Panc1 (cell line): ENCODE measurements at regions not wholly inside any gene's neighbourhood (a gene's known extent, or its start where the extent isn't known, plus 50 kb on each side); places are given as distances from the start of the nearest gene placed in this dataset.

Source experiments
- ATAC-seq: fragments of 200-7000 bp; cut with Tn5 transposase; 2 replicates; pipeline ENCODE4 v1.9.1; 2020; ENCODE audit warnings: mild to moderate bottlenecking, moderate library complexity
- BruUV-seq: library from RNA; stranded (reverse); fragments of 400-500 nt; replicated peaks from 2 replicates; lab custom pipeline; 2021; lab: Mats Ljungman, UMichigan
- CTCF ChIA-PET: fragments of 300-600 bp; sonication (Branson Sonifier 250); formaldehyde crosslinking; loops from one replicate; lab custom pipeline; 2022; ENCODE audit warnings: antibody characterized with exemption; lab: Charles Lee
- POLR2A ChIA-PET: fragments of 300-600 bp; sonication (Branson Sonifier 250); formaldehyde crosslinking; loops from one replicate; lab custom pipeline; 2022; ENCODE audit warnings: antibody characterized with exemption; lab: Charles Lee
- DNase-seq: peaks from one replicate; pipeline ENCODE4 v3.0.0-alpha.2; 2010; ENCODE audit warnings: low read depth, low spot score
- H3K27ac ChIP-seq: 2 replicates; pipeline ENCODE4 v1.5.1; 2011; ENCODE audit warnings: mild to moderate bottlenecking, low read length, inconsistent platforms
- H3K27me3 ChIP-seq: fragments of 200-500 bp; sonication (Bioruptor generic); 2 replicates; pipeline ENCODE4 v1.6.0; 2014; ENCODE audit warnings: low read length, inconsistent platforms; ENCODE audit not compliant: control insufficient read depth, insufficient read depth
- H3K36me3 ChIP-seq: fragments of 200-500 bp; sonication (Bioruptor generic); 2 replicates; pipeline ENCODE4 v1.5.1; 2014; ENCODE audit warnings: inconsistent platforms, mild to moderate bottlenecking, low read length, moderate library complexity; ENCODE audit not compliant: control insufficient read depth, insufficient read depth
- H3K4me1 ChIP-seq: 2 replicates; pipeline ENCODE4 v1.5.1; 2011; ENCODE audit warnings: inconsistent platforms, mild to moderate bottlenecking, low read length, moderate library complexity; ENCODE audit not compliant: control insufficient read depth, insufficient read depth
- H3K4me3 ChIP-seq, 2 experiments: 2 replicates each; pipeline ENCODE4 v1.5.1; 2011 to 2012; ENCODE audit warnings: low read depth in 2 of 2, low read length in 2 of 2, mild to moderate bottlenecking in 2 of 2, inconsistent platforms in 1 of 2, moderate library complexity in 1 of 2
- H3K9me3 ChIP-seq: fragments of 200-500 bp; sonication (Bioruptor generic); 2 replicates; pipeline ENCODE4 v1.5.1; 2014; ENCODE audit warnings: low read depth, mild to moderate bottlenecking, inconsistent platforms, low read length, moderate library complexity; ENCODE audit not compliant: control insufficient read depth, insufficient read depth
- CTCF ChIP-seq: fragments of 450-650 bp; IDR thresholded peaks from 2 replicates; pipeline ENCODE4 v1.5.1; 2017; ENCODE audit warnings: mild to moderate bottlenecking
- POLR2AphosphoS5 ChIP-seq: IDR thresholded peaks from 2 replicates; pipeline ENCODE4 v1.6.1; 2012; ENCODE audit warnings: mild to moderate bottlenecking, low read depth, low read length, moderate library complexity
- SIN3A ChIP-seq: IDR thresholded peaks from 2 replicates; pipeline ENCODE4 v1.6.1; 2012; ENCODE audit warnings: low read depth, mild to moderate bottlenecking, low read length, moderate library complexity, borderline replicate concordance; ENCODE audit not compliant: insufficient read depth
- TCF7L2 ChIP-seq: IDR thresholded peaks from 2 replicates; pipeline ENCODE4 v1.6.1; 2011; ENCODE audit warnings: mild to moderate bottlenecking, low read depth, low read length, inconsistent platforms
- in situ Hi-C: cut with HindIII; loops from 2 replicates; pipeline ENCODE4 v1.10.0; 2016; ENCODE audit warnings: low sequenced_read_pairs, low pct_unique_long_range_greater_than_20kb
- intact Hi-C: fragments of 100-400 bp; cut with micrococcal nuclease; formaldehyde crosslinking; loops from one replicate; pipeline ENCODE4 v1.10.0; 2022; ENCODE audit not compliant: unreplicated experiment
- TF ChIP-seq, protein P1 (sequence below), 2 experiments: IDR thresholded peaks; 2 replicates each; pipeline ENCODE4 v1.6.1; 2011 to 2012; ENCODE audit warnings: low read depth in 2 of 2, control low read depth in 1 of 2, low read length in 1 of 2, mild to moderate bottlenecking in 1 of 2, moderate library complexity in 1 of 2; ENCODE audit not compliant: insufficient read depth in 1 of 2

GRCh38 chr4:24230955-24231354 lies 341.1 kb upstream of the PPARGC1A start:
- ATAC-seq = no peak
- no TSS peak for BruUV-seq
- no peak for DNase-seq
- H3K27ac ChIP-seq = no peak overlapping the region
- intact Hi-C loops = no loop called here
- H3K4me1 ChIP-seq = no peaks in the 10 kb centered on the region
- ChIA-PET POLR2A (no interaction called here), CTCF (interaction anchor here (0.7 kb wide), 1 partner anchor 341 kb away, joined by 3 read pairs; the partner anchor contains the start of gene PPARGC1A)
- no peaks in the 10 kb centered on the region for H3K9me3 ChIP-seq
- in situ Hi-C loops = no loop called here
- no peak overlapping the region for H3K4me3 ChIP-seq
- no peaks in the 10 kb centered on the region; the same call in 1 of the 2 replicates for H3K27me3 ChIP-seq
- no peak for TF ChIP-seq POLR2AphosphoS5
- TF ChIP-seq CTCF = no peak
- TF ChIP-seq, protein P1, sequence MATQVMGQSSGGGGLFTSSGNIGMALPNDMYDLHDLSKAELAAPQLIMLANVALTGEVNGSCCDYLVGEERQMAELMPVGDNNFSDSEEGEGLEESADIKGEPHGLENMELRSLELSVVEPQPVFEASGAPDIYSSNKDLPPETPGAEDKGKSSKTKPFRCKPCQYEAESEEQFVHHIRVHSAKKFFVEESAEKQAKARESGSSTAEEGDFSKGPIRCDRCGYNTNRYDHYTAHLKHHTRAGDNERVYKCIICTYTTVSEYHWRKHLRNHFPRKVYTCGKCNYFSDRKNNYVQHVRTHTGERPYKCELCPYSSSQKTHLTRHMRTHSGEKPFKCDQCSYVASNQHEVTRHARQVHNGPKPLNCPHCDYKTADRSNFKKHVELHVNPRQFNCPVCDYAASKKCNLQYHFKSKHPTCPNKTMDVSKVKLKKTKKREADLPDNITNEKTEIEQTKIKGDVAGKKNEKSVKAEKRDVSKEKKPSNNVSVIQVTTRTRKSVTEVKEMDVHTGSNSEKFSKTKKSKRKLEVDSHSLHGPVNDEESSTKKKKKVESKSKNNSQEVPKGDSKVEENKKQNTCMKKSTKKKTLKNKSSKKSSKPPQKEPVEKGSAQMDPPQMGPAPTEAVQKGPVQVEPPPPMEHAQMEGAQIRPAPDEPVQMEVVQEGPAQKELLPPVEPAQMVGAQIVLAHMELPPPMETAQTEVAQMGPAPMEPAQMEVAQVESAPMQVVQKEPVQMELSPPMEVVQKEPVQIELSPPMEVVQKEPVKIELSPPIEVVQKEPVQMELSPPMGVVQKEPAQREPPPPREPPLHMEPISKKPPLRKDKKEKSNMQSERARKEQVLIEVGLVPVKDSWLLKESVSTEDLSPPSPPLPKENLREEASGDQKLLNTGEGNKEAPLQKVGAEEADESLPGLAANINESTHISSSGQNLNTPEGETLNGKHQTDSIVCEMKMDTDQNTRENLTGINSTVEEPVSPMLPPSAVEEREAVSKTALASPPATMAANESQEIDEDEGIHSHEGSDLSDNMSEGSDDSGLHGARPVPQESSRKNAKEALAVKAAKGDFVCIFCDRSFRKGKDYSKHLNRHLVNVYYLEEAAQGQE (IDR thresholded peaks at IDR 0.05; ENCODE audit: insufficient read depth in 1 of 2, low read depth in 2 of 2, low read length in 1 of 2) = no peak
- TF ChIP-seq TCF7L2 = no peak
- TF ChIP-seq SIN3A = no peak
- no peaks in the 10 kb centered on the region for H3K36me3 ChIP-seq

- Histone ChIP-seq H3K27ac (no peak overlapping the region), H3K9me3 (no peaks in the 10 kb centered on the region), H3K36me3 (no peaks in the 10 kb centered on the region), H3K4me3 (no peak overlapping the region), H3K27me3 (no peaks in the 10 kb centered on the region; the same call in 1 of the 2 replicates), H3K4me1 (no peaks in the 10 kb centered on the region)
- no peak for ATAC-seq
- TF ChIP-seq, protein P1 (IDR thresholded peaks at IDR 0.05; ENCODE audit: insufficient read depth in 1 of 2, low read depth in 2 of 2, low read length in 1 of 2) = no peak
- TF ChIP-seq TCF7L2 (no peak), CTCF (no peak), POLR2AphosphoS5 (no peak), SIN3A (no peak)
- ChIA-PET CTCF (no interaction called here), POLR2A (no interaction called here)
- in situ Hi-C loops = no loop called here
- intact Hi-C loops = no loop called here
- no TSS peak for BruUV-seq
- no peak for DNase-seq
These were observed 340.1 kb upstream of the PPARGC1A start for GRCh38 chr4:24229978-24230377.
